IMR-90 (cell line): ENCODE measurements at regions not wholly inside any gene's neighbourhood (a gene's known extent, or its start where the extent isn't known, plus 50 kb on each side); places are given as distances from the start of the nearest gene placed in this dataset.

ENCODE experiments used
- ATAC-seq: fragments of 200-7000 bp; cut with Tn5 transposase; 2 replicates; pipeline ENCODE4 v1.9.1; 2020; ENCODE audit warnings: low read depth, mild to moderate bottlenecking, moderate library complexity
- BruUV-seq: library from RNA; stranded (reverse); fragments of 400-500 nt; replicated peaks from 2 replicates; lab custom pipeline; 2021; lab: Mats Ljungman, UMichigan
- CTCF ChIA-PET: fragments of 300-600 bp; formaldehyde crosslinking; extraction: SDS; loops from one replicate; lab custom pipeline; 2021; ENCODE audit warnings: antibody characterized with exemption; lab: Yijun Ruan, JAX
- POLR2A ChIA-PET: fragments of 300-600 bp; sonication (Branson Sonifier 250); formaldehyde crosslinking; loops from one replicate; lab custom pipeline; 2022; ENCODE audit warnings: antibody characterized with exemption; ENCODE audit not compliant: unreplicated experiment; lab: Charles Lee
- DNase-seq: peaks from one replicate; pipeline ENCODE4 v3.0.0; 2013
- H2AFZ ChIP-seq: replicated peaks from 2 replicates; pipeline ENCODE3; 2013; ENCODE audit warnings: low read length, mild to moderate bottlenecking; ENCODE audit not compliant: poor library complexity
- H2AK5ac ChIP-seq: 2 replicates; pipeline ENCODE4 v1.6.1; 2013; ENCODE audit warnings: low read depth, low read length, inconsistent platforms
- H2AK9ac ChIP-seq: replicated peaks from 2 replicates; pipeline ENCODE3; 2013; ENCODE audit warnings: mild to moderate bottlenecking, low read depth, low read length, moderate library complexity; ENCODE audit not compliant: poor library complexity
- H2BK120ac ChIP-seq: 2 replicates; pipeline ENCODE4 v1.6.1; 2013; ENCODE audit warnings: low read depth, low read length, inconsistent platforms
- H2BK15ac ChIP-seq: 3 replicates; pipeline ENCODE4 v1.6.1; 2013; ENCODE audit warnings: low read depth, low read length, inconsistent platforms
- H2BK20ac ChIP-seq: 2 replicates; pipeline ENCODE4 v1.6.1; 2013; ENCODE audit warnings: low read depth, mild to moderate bottlenecking, inconsistent platforms, low read length, moderate library complexity
- H2BK5ac ChIP-seq: 2 replicates; pipeline ENCODE4 v1.6.1; 2013; ENCODE audit warnings: mild to moderate bottlenecking, low read depth, low read length, inconsistent platforms; ENCODE audit not compliant: poor library complexity, severe bottlenecking
- H3K14ac ChIP-seq: replicated peaks from 2 replicates; pipeline ENCODE4 v1.6.1; 2013; ENCODE audit warnings: low read depth, low read length, inconsistent platforms
- H3K18ac ChIP-seq: 2 replicates; pipeline ENCODE4 v1.6.1; 2013; ENCODE audit warnings: low read depth, low read length, control low read depth
- H3K23ac ChIP-seq: 2 replicates; pipeline ENCODE4 v1.6.1; 2013; ENCODE audit warnings: low read depth, low read length, inconsistent platforms
- H3K27ac ChIP-seq: 2 replicates; pipeline ENCODE4 v1.5.1; 2013; ENCODE audit warnings: mild to moderate bottlenecking, control low read depth, low read length; ENCODE audit not compliant: insufficient read depth
- H3K27me3 ChIP-seq: 2 replicates; pipeline ENCODE4 v1.6.1; 2013; ENCODE audit warnings: low read length; ENCODE audit not compliant: control insufficient read depth, insufficient read depth
- H3K36me3 ChIP-seq: 2 replicates; pipeline ENCODE4 v1.6.1; 2013; ENCODE audit warnings: low read length, mixed read lengths; ENCODE audit not compliant: control insufficient read depth, insufficient read depth
- H3K4ac ChIP-seq: 2 replicates; pipeline ENCODE4 v1.6.1; 2013; ENCODE audit warnings: low read depth, low read length, inconsistent platforms
- H3K4me1 ChIP-seq: 2 replicates; pipeline ENCODE4 v1.6.1; 2013; ENCODE audit warnings: low read length, mixed read lengths; ENCODE audit not compliant: control insufficient read depth, insufficient read depth
- H3K4me2 ChIP-seq: 2 replicates; pipeline ENCODE4 v1.6.1; 2013; ENCODE audit warnings: low read depth, mild to moderate bottlenecking, control low read depth, low read length, moderate library complexity
- H3K4me3 ChIP-seq: 2 replicates; pipeline ENCODE4 v1.5.1; 2013; ENCODE audit warnings: low read depth, mild to moderate bottlenecking, control low read depth, low read length, moderate library complexity; ENCODE audit not compliant: insufficient read depth
- H3K56ac ChIP-seq: 2 replicates; pipeline ENCODE4 v1.6.1; 2013; ENCODE audit warnings: low read length, inconsistent platforms; ENCODE audit not compliant: insufficient read depth; ENCODE audit errors: extremely low read depth
- H3K79me1 ChIP-seq, 2 experiments: 2 replicates each; pipeline ENCODE4 v1.6.1; 2013; ENCODE audit warnings: low read length in 2 of 2, inconsistent platforms in 1 of 2, low read depth in 1 of 2
- H3K9ac ChIP-seq: 2 replicates; pipeline ENCODE4 v1.6.1; 2013; ENCODE audit warnings: low read depth, low read length, control low read depth
- H3K9me1 ChIP-seq: 2 replicates; pipeline ENCODE4 v1.6.1; 2013; ENCODE audit warnings: low read length, inconsistent platforms; ENCODE audit not compliant: insufficient read depth
- H3K9me3 ChIP-seq: 2 replicates; pipeline ENCODE4 v1.6.1; 2013; ENCODE audit warnings: low read length; ENCODE audit not compliant: control insufficient read depth, insufficient read depth
- H4K20me1 ChIP-seq: 2 replicates; pipeline ENCODE4 v1.6.1; 2013; ENCODE audit warnings: low read length, inconsistent platforms; ENCODE audit not compliant: insufficient read depth
- H4K5ac ChIP-seq: 2 replicates; pipeline ENCODE4 v1.6.1; 2013; ENCODE audit warnings: mild to moderate bottlenecking, low read depth, low read length, control low read depth
- H4K8ac ChIP-seq, 2 experiments: 2 replicates each; pipeline ENCODE4 v1.6.1; 2013; ENCODE audit warnings: low read depth in 2 of 2, low read length in 2 of 2, control low read depth in 1 of 2, inconsistent platforms in 1 of 2
- H4K91ac ChIP-seq: 2 replicates; pipeline ENCODE4 v1.6.1; 2013; ENCODE audit warnings: low read depth, low read length, inconsistent platforms; ENCODE audit not compliant: insufficient read depth
- BHLHE40 ChIP-seq: fragments of 150-350 bp; IDR thresholded peaks from 2 replicates; pipeline ENCODE4 v1.6.1; 2016; ENCODE audit warnings: mild to moderate bottlenecking, low read depth, low read length
- CEBPB ChIP-seq: IDR thresholded peaks from 2 replicates; pipeline ENCODE4 v1.6.1; 2012; ENCODE audit warnings: low read depth, low read length, improper control_type of control experiment
- CHD1 ChIP-seq: IDR thresholded peaks from 2 replicates; pipeline ENCODE4 v1.6.1; 2012; ENCODE audit warnings: low read depth, low read length, improper control_type of control experiment
- CTCF ChIP-seq: conservative IDR thresholded peaks from 2 replicates; pipeline ENCODE4 v1.5.1; 2012; ENCODE audit warnings: mild to moderate bottlenecking, low read depth, low read length, improper control_type of control experiment
- ELK1 ChIP-seq: fragments of 150-350 bp; IDR thresholded peaks from 2 replicates; pipeline ENCODE4 v1.6.1; 2016; ENCODE audit warnings: low read depth, mild to moderate bottlenecking, low read length, moderate library complexity, borderline replicate concordance
- FOS ChIP-seq: fragments of 150-350 bp; IDR thresholded peaks from 2 replicates; pipeline ENCODE4 v1.6.1; 2016; ENCODE audit warnings: low read depth, low read length
- MAFK ChIP-seq: IDR thresholded peaks from 2 replicates; pipeline ENCODE4 v1.6.1; 2012; ENCODE audit warnings: low read depth, low read length, improper control_type of control experiment
- MAZ ChIP-seq: IDR thresholded peaks from 2 replicates; pipeline ENCODE4 v1.6.1; 2012; ENCODE audit warnings: low read depth, mild to moderate bottlenecking, low read length, improper control_type of control experiment, moderate library complexity, borderline replicate concordance
- MXI1 ChIP-seq: IDR thresholded peaks from 2 replicates; pipeline ENCODE4 v1.6.1; 2012; ENCODE audit warnings: low read depth, mild to moderate bottlenecking, low read length, moderate library complexity, borderline replicate concordance
- NFE2L2 ChIP-seq: fragments of 150-350 bp; IDR thresholded peaks from 2 replicates; pipeline ENCODE4 v1.6.1; 2016; ENCODE audit warnings: low read depth, mild to moderate bottlenecking, low read length
- POLR2A ChIP-seq: IDR thresholded peaks from 2 replicates; pipeline ENCODE4 v1.6.1; 2012; ENCODE audit warnings: mild to moderate bottlenecking, low read depth, low read length
- RAD21 ChIP-seq: IDR thresholded peaks from 2 replicates; pipeline ENCODE4 v1.6.1; 2012; ENCODE audit warnings: low read length, improper control_type of control experiment
- RCOR1 ChIP-seq: IDR thresholded peaks from 2 replicates; pipeline ENCODE4 v1.6.1; 2012; ENCODE audit warnings: mild to moderate bottlenecking, low read length, improper control_type of control experiment; ENCODE audit not compliant: insufficient replicate concordance
- RFX5 ChIP-seq: IDR thresholded peaks from 2 replicates; pipeline ENCODE4 v1.8.0; 2012; ENCODE audit warnings: low read depth, mild to moderate bottlenecking, low read length, moderate library complexity
- SMC3 ChIP-seq: fragments of 150-350 bp; IDR thresholded peaks from 2 replicates; pipeline ENCODE4 v1.6.1; 2016; ENCODE audit warnings: low read depth, mild to moderate bottlenecking, antibody characterized with exemption, low read length, moderate library complexity
- USF2 ChIP-seq: fragments of 150-350 bp; IDR thresholded peaks from 2 replicates; pipeline ENCODE4 v1.6.1; 2017; ENCODE audit warnings: mild to moderate bottlenecking, antibody characterized with exemption, low read length, low read depth
- WGBS, 2 experiments: methylation state at CpG; one replicate each; pipeline versions ENCODE4 v1.1.5 to v1.1.7; 2013; ENCODE audit warnings: missing lambda C conversion rate in 2 of 2; ENCODE audit not compliant: insufficient read length in 1 of 2; ENCODE audit errors: extremely low coverage in 2 of 2; 5-methylcytosine and 5-hydroxymethylcytosine counted together
- dilution Hi-C: fragments of 300-500 bp; cut with HindIII; formaldehyde crosslinking; loops from one replicate; pipeline ENCODE4 v1.14.3; 2018; ENCODE audit warnings: low sequenced_read_pairs; ENCODE audit not compliant: unreplicated experiment
- in situ Hi-C: fragments of 300-500 bp; cut with MboI; formaldehyde crosslinking; loops from 3 replicates; pipeline ENCODE4 v1.14.3; 2019; ENCODE audit warnings: low sequenced_read_pairs, inconsistent platforms, mixed read lengths
- intact Hi-C: fragments of 100-400 bp; cut with micrococcal nuclease; formaldehyde crosslinking; loops from 2 replicates; pipeline ENCODE4 v1.10.0; 2022

GRCh38 chr9:89902450-89903140, 297.8 kb downstream of the GADD45G start:
- no peak overlapping the region for H3K27ac ChIP-seq
- H3K9ac ChIP-seq = no peak overlapping the region
- no peak overlapping the region for H2AK5ac ChIP-seq
- no peaks in the 10 kb centered on the region for H3K9me1 ChIP-seq
- no TSS peak for BruUV-seq
- no peaks in the 10 kb centered on the region for H3K36me3 ChIP-seq
- no peaks in the 10 kb centered on the region for H4K20me1 ChIP-seq
- H4K8ac ChIP-seq = no peak overlapping the region
- CTCF ChIA-PET = no interaction called here
- H3K18ac ChIP-seq = no peak overlapping the region
- H2AFZ ChIP-seq = no peak overlapping the region
- no peak overlapping the region for H2BK5ac ChIP-seq
- H3K23ac ChIP-seq = no peak overlapping the region
- no peak overlapping the region for H3K56ac ChIP-seq
- H3K79me1 ChIP-seq = no peaks in the 10 kb centered on the region
- peak; percentile 45 for DNase-seq
- H3K4ac ChIP-seq = no peak overlapping the region
- H2BK20ac ChIP-seq = no peak overlapping the region
- no peak overlapping the region for H4K91ac ChIP-seq
- H2AK9ac ChIP-seq = no peak overlapping the region
- H4K5ac ChIP-seq = no peak overlapping the region
- H2BK15ac ChIP-seq = no peak overlapping the region
- ATAC-seq = no peak
- no CpG with 5 or more reads among the region's 8 CpGs for WGBS, 2 experiments
- H3K4me2 ChIP-seq = no peak overlapping the region
- intact Hi-C loops (no loop called here), in situ Hi-C loops (no loop called here), dilution Hi-C loops (no loop called here)
- no peak overlapping the region for H3K14ac ChIP-seq
- no peaks in the 10 kb centered on the region; the same call in 1 of the 2 replicates for H3K27me3 ChIP-seq
- no peaks in the 10 kb centered on the region for H3K9me3 ChIP-seq
- no peak overlapping the region for H2BK120ac ChIP-seq
- POLR2A ChIA-PET = no interaction called here
- H3K4me1 ChIP-seq = no peaks in the 10 kb centered on the region
- TF ChIP-seq MAFK = no peak
- no peak for TF ChIP-seq FOS
- no peak for TF ChIP-seq MXI1
- no peak for TF ChIP-seq CEBPB
- no peak for TF ChIP-seq NFE2L2
- TF ChIP-seq USF2 = no peak
- TF ChIP-seq ELK1 = no peak
- TF ChIP-seq RAD21 = no peak
- no peak for TF ChIP-seq BHLHE40
- no peak for TF ChIP-seq CHD1
- TF ChIP-seq SMC3 = no peak
- no peak for TF ChIP-seq POLR2A
- no peak for TF ChIP-seq MAZ
- no peak for TF ChIP-seq RFX5
- no peak for TF ChIP-seq RCOR1
- no peak for TF ChIP-seq CTCF
- H3K4me3 ChIP-seq = no peak overlapping the region
